CD14-positive monocyte (primary cell): ENCODE measurements at regions not wholly inside any gene's neighbourhood (a gene's known extent, or its start where the extent isn't known, plus 50 kb on each side); places are given as distances from the start of the nearest gene placed in this dataset.

Experiments
- DNase-seq, 3 donors: peaks; one replicate each; pipeline ENCODE4 v3.0.0-alpha.2; 2011 to 2022
- H2AFZ ChIP-seq: 2 replicates; pipeline ENCODE4 v1.6.0; 2012; ENCODE audit warnings: mild to moderate bottlenecking, low read depth, low read length, inconsistent platforms; ENCODE audit not compliant: insufficient read depth, poor library complexity, severe bottlenecking
- H3K27ac ChIP-seq, 2 donors: 1 replicate in 1 of 2; 2 replicates in 1 of 2; pipeline ENCODE4 v1.5.1; 2012 to 2013; ENCODE audit warnings: low read length in 2 of 2, control low read depth in 1 of 2, inconsistent platforms in 1 of 2, low read depth in 1 of 2, mild to moderate bottlenecking in 1 of 2
- H3K27me3 ChIP-seq, 2 donors: one replicate each; pipeline versions ENCODE4 v1.6.0 to v1.6.1; 2011 to 2013; ENCODE audit warnings: low read length in 2 of 2; ENCODE audit not compliant: control insufficient read depth in 2 of 2, insufficient read depth in 2 of 2
- H3K36me3 ChIP-seq, 2 donors: replicated peaks in 1 of 2; 1 replicate in 1 of 2; 2 replicates in 1 of 2; pipeline versions ENCODE4 v1.5.1 to v1.6.1; 2012 to 2013; ENCODE audit warnings: low read length in 2 of 2, control low read depth in 1 of 2, inconsistent platforms in 1 of 2, mild to moderate bottlenecking in 1 of 2; ENCODE audit not compliant: insufficient read depth in 2 of 2, control insufficient read depth in 1 of 2
- H3K4me1 ChIP-seq, 2 donors: 1 replicate in 1 of 2; 2 replicates in 1 of 2; pipeline versions ENCODE4 v1.5.1 to v1.6.1; 2012 to 2013; ENCODE audit warnings: low read length in 2 of 2, control low read depth in 1 of 2, inconsistent platforms in 1 of 2, mild to moderate bottlenecking in 1 of 2, moderate library complexity in 1 of 2; ENCODE audit not compliant: insufficient read depth in 2 of 2, control insufficient read depth in 1 of 2
- H3K4me2 ChIP-seq: replicated peaks from 2 replicates; pipeline ENCODE3; 2012; ENCODE audit warnings: low read length, moderate library complexity, mild to moderate bottlenecking; ENCODE audit not compliant: poor library complexity, severe bottlenecking; ENCODE audit errors: extremely low read depth
- H3K4me3 ChIP-seq, 3 experiments: fragments of 200-600 bp in 1 of 3; sonication (generic) in 1 of 3; replicated peaks in 1 of 3; 1 replicate in 2 of 3; 2 replicates in 1 of 3; pipeline ENCODE4 v1.5.1; 2011 to 2013; ENCODE audit warnings: low read length in 3 of 3, mild to moderate bottlenecking in 3 of 3, control low read depth in 2 of 3, low read depth in 2 of 3, inconsistent platforms in 1 of 3, moderate library complexity in 1 of 3
- H3K79me2 ChIP-seq: 2 replicates; pipeline ENCODE4 v1.6.0; 2012; ENCODE audit warnings: mild to moderate bottlenecking, control low read depth, inconsistent platforms, low read length, moderate library complexity; ENCODE audit not compliant: insufficient read depth
- H3K9ac ChIP-seq: 2 replicates; pipeline ENCODE4 v1.6.0; 2017; ENCODE audit warnings: low read length, mild to moderate bottlenecking; ENCODE audit not compliant: insufficient read depth, poor library complexity, severe bottlenecking
- H3K9me3 ChIP-seq, 2 donors: replicated peaks in 1 of 2; 1 replicate in 1 of 2; 2 replicates in 1 of 2; pipeline versions ENCODE4 v1.5.1 to v1.6.1; 2012 to 2013; ENCODE audit warnings: low read length in 2 of 2, control low read depth in 1 of 2; ENCODE audit not compliant: control insufficient read depth in 1 of 2, insufficient read depth in 1 of 2
- H4K20me1 ChIP-seq: 2 replicates; pipeline ENCODE4 v1.6.0; 2012; ENCODE audit warnings: mild to moderate bottlenecking, low read length, control low read depth, moderate library complexity; ENCODE audit not compliant: insufficient read depth
- H3K27ac Mint-ChIP-seq, 7 donors: one replicate each; pipeline ENCODE4 v1.8.0; 2020; ENCODE audit warnings: mild to moderate bottlenecking in 7 of 7, mixed read lengths in 7 of 7, moderate library complexity in 6 of 7, inconsistent platforms in 2 of 7
- H3K27me3 Mint-ChIP-seq, 3 donors: one replicate each; pipeline ENCODE4 v1.8.0; 2021 to 2022; ENCODE audit warnings: low read depth in 3 of 3, mild to moderate bottlenecking in 3 of 3, mixed read lengths in 3 of 3, moderate library complexity in 3 of 3, inconsistent platforms in 1 of 3
- H3K36me3 Mint-ChIP-seq, 2 donors: one replicate each; pipeline ENCODE4 v1.8.0; 2020; ENCODE audit warnings: mixed read lengths in 2 of 2, inconsistent platforms in 1 of 2, mild to moderate bottlenecking in 1 of 2
- H3K4me1 Mint-ChIP-seq: one replicate; pipeline ENCODE4 v1.8.0; 2020; ENCODE audit warnings: mild to moderate bottlenecking, mixed read lengths
- H3K4me3 Mint-ChIP-seq, 2 donors: one replicate each; pipeline ENCODE4 v1.8.0; 2020; ENCODE audit warnings: mild to moderate bottlenecking in 2 of 2, mixed read lengths in 2 of 2, moderate library complexity in 1 of 2
- H3K9me3 Mint-ChIP-seq, 7 donors: one replicate each; pipeline ENCODE4 v1.8.0; 2020 to 2022; ENCODE audit warnings: mixed read lengths in 7 of 7, mild to moderate bottlenecking in 6 of 7, moderate library complexity in 6 of 7, inconsistent platforms in 2 of 7
- WGBS: methylation state at CpG from one replicate; pipeline ENCODE4 v1.1.5; 2013; ENCODE audit warnings: missing lambda C conversion rate; ENCODE audit not compliant: insufficient coverage; 5-methylcytosine and 5-hydroxymethylcytosine counted together
- intact Hi-C, 2 donors: fragments of 100-400 bp; cut with micrococcal nuclease; formaldehyde crosslinking; loops; one replicate each; pipeline versions ENCODE4 v1.15.0 to v1.15.1; 2023
- TF ChIP-seq, protein P1 (sequence below): fragments of 200-600 bp; IDR thresholded peaks from one replicate; pipeline ENCODE4 v1.8.0; 2022; ENCODE audit warnings: antibody characterized with exemption, mild to moderate bottlenecking

DNA sequence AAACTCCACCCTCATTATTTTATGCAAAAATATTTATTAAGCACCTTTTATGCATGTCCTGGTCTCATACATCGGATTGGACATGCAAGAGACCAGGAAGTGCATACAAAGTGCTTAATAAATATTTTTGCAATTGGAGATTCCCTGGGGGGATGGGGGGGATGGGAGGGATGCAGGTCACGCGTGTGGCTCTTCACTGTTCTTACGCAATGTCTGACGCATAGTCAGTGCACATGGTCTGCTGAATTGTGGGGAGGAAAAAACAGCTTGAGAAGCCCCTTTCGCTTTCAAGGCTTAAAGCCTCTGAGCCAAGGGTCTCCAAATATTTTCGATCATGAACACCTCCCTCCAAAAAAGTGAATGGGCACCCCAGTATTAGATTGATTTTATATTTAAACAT is 96.7 kb upstream of the XYLT1 start:
- 80% methylated on average over 1 of the region's 7 CpGs for WGBS
- Histone ChIP-seq H3K36me3 (no peaks in the 10 kb centered on the region), H3K4me1 (no peaks in the 10 kb centered on the region)

DNA sequence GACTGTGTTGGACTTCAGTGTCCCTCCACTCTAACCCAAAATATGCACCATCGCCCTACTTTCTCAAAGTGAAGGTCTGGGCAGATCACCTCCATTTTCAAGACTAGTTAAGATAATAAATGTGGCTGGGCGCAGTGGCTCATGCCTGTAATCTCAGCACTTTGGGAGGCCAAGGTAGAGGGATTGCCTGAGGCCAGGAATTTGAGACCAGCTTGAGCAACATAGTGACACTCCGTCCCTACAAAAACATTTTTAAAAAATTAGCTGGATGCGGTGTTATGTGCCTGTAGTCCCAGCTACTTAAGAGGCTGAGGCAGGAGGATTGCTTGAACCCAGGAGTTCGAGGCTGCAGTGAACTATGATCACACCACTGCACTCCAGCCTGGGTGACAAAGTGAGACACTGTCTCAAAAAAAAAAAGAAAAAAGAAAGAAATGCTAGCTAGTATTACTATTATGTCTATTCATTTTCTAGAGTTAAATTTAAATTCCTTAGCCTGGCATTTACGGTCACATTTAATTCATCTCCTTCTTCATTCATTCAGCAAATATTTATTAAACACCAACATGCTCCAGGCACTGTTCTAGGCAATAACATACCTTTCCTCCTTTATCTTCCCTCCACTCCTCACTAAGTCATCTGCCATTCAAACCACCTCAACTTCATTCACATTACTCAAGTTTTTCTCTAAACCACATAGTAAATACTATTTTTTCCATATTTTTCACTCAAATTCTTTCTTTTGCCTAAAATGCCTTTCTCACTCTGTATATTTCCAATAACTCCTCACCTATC is 96.1 kb upstream of the XYLT1 start:
- Mint-ChIP-seq H3K9me3 (no peaks in the 10 kb centered on the region), H3K4me3 (no peak overlapping the region), H3K36me3 (no peaks in the 10 kb centered on the region), H3K27ac (no peak overlapping the region), H3K4me1 (peaks cover 3% of the 10 kb centered on the region), H3K27me3 (peaks cover 9 to 12% (median 12%) of the 10 kb centered on the region in 3 donors)
- WGBS: 100% methylated on average over 1 of the region's 6 CpGs
- Histone ChIP-seq H3K4me3 (no peak overlapping the region), H3K4me2 (no peak overlapping the region), H3K27ac (no peak overlapping the region), H2AFZ (no peak overlapping the region), H3K9ac (no peak overlapping the region), H4K20me1 (no peaks in the 10 kb centered on the region), H3K9me3 (no peaks in the 10 kb centered on the region), H3K36me3 (no peaks in the 10 kb centered on the region), H3K79me2 (no peaks in the 10 kb centered on the region), H3K27me3 (peaks cover 0 to 2% of the 10 kb centered on the region in 2 donors), H3K4me1 (no peaks in the 10 kb centered on the region)
- DNase-seq: no peak
- TF ChIP-seq, protein P1, sequence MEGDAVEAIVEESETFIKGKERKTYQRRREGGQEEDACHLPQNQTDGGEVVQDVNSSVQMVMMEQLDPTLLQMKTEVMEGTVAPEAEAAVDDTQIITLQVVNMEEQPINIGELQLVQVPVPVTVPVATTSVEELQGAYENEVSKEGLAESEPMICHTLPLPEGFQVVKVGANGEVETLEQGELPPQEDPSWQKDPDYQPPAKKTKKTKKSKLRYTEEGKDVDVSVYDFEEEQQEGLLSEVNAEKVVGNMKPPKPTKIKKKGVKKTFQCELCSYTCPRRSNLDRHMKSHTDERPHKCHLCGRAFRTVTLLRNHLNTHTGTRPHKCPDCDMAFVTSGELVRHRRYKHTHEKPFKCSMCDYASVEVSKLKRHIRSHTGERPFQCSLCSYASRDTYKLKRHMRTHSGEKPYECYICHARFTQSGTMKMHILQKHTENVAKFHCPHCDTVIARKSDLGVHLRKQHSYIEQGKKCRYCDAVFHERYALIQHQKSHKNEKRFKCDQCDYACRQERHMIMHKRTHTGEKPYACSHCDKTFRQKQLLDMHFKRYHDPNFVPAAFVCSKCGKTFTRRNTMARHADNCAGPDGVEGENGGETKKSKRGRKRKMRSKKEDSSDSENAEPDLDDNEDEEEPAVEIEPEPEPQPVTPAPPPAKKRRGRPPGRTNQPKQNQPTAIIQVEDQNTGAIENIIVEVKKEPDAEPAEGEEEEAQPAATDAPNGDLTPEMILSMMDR: no peak
- intact Hi-C loops: no loop called here

More for the DNA sequence above, 96.7 kb upstream of the XYLT1 start:
- H3K27ac ChIP-seq: no peak overlapping the region
- Mint-ChIP-seq H3K4me1 (peaks cover 3% of the 10 kb centered on the region), H3K27ac (no peak overlapping the region), H3K4me3 (no peak overlapping the region), H3K9me3 (no peaks in the 10 kb centered on the region), H3K36me3 (no peaks in the 10 kb centered on the region), H3K27me3 (peaks cover 6 to 12% (median 8%) of the 10 kb centered on the region in 3 donors)
- H3K9me3 ChIP-seq: no peaks in the 10 kb centered on the region
- H3K4me3 ChIP-seq: no peak overlapping the region
- no peak overlapping the region for H3K9ac ChIP-seq
- peak in 1 of 3 donors; percentile 30 for DNase-seq
- no peaks in the 10 kb centered on the region for H4K20me1 ChIP-seq
- TF ChIP-seq, protein P1: no peak
- peaks cover 0 to 2% of the 10 kb centered on the region in 2 donors for H3K27me3 ChIP-seq
- intact Hi-C loops: no loop called here
- H3K79me2 ChIP-seq: no peaks in the 10 kb centered on the region
- H3K4me2 ChIP-seq: no peak overlapping the region
- H2AFZ ChIP-seq: no peak overlapping the region
